Esophagus muscularis mucosa (tissue), 4 donors: ENCODE measurements at regions not wholly inside any gene's neighbourhood (a gene's known extent, or its start where the extent isn't known, plus 50 kb on each side); places are given as distances from the start of the nearest gene placed in this dataset.
"Not testable (repeated sequence)": the region's sequence is repeated elsewhere in the genome, so short reads cannot be mapped to it uniquely, and the experiment has no call there.

Experiments
- EP300 ChIP-seq: sonication (generic); formaldehyde crosslinking; IDR thresholded peaks from one replicate; pipeline ENCODE4 v1.6.1; 2017; ENCODE audit warnings: antibody characterized with exemption
- POLR2A ChIP-seq: fragments of 450-650 bp; IDR thresholded peaks from one replicate; pipeline ENCODE4 v1.6.1; 2017; ENCODE audit warnings: antibody characterized with exemption, moderate library complexity, mild to moderate bottlenecking, low read depth
- POLR2AphosphoS5 ChIP-seq, 2 donors: sonication (generic); formaldehyde crosslinking; IDR thresholded peaks; one replicate each; pipeline ENCODE4 v1.6.1; 2017; ENCODE audit warnings: antibody characterized with exemption in 2 of 2
- TF ChIP-seq, protein P1 (sequence below), 3 experiments: fragments of 200-600 bp in 2 of 3; fragments of 450-650 bp in 1 of 3; sonication (generic) in 2 of 3; IDR thresholded peaks; one replicate each; pipeline ENCODE4 v1.5.1; 2017 to 2019; ENCODE audit warnings: antibody characterized with exemption in 3 of 3, mild to moderate bottlenecking in 2 of 3, moderate library complexity in 1 of 3

DNA sequence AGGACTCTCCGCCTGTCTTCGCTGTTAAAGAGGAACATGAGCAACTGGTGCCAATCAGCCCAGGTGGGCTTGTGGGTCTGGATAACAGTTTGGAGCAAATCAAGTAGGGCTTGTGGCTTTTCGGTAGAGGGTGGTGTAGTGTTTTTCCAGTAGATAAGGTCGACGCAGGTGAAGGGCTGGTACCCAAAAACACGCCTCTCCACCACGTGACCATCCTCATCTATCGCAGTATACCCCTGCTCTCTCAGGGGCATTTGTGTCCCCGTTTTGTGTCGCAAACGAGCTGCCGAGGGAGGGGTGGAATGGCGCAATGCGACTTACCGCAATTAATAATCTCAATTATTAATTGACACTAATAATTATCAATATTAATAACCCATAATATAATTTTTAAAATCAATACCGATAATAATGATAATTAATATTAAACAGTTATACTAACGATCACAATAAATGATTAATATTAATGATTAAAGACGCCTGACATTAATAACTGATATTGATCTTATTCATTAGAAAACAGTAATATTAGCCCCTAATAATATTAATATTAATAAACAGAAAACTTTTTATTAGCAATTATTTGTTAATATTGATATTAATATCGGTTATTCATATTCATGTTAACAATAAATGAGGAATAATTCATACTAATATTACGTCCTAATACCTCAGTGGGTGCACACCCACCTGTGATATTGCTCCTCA lies 130.8 kb downstream of the ADRA2C start:
- TF ChIP-seq, protein P1, sequence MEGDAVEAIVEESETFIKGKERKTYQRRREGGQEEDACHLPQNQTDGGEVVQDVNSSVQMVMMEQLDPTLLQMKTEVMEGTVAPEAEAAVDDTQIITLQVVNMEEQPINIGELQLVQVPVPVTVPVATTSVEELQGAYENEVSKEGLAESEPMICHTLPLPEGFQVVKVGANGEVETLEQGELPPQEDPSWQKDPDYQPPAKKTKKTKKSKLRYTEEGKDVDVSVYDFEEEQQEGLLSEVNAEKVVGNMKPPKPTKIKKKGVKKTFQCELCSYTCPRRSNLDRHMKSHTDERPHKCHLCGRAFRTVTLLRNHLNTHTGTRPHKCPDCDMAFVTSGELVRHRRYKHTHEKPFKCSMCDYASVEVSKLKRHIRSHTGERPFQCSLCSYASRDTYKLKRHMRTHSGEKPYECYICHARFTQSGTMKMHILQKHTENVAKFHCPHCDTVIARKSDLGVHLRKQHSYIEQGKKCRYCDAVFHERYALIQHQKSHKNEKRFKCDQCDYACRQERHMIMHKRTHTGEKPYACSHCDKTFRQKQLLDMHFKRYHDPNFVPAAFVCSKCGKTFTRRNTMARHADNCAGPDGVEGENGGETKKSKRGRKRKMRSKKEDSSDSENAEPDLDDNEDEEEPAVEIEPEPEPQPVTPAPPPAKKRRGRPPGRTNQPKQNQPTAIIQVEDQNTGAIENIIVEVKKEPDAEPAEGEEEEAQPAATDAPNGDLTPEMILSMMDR (IDR thresholded peaks at IDR 0.05), result not testable (repeated sequence)
- not testable (repeated sequence) for TF ChIP-seq POLR2A; POLR2AphosphoS5 (IDR thresholded peaks at IDR 0.05); EP300
